Neuronal stem cell (in vitro differentiated cells): ENCODE measurements at regions not wholly inside any gene's neighbourhood (a gene's known extent, or its start where the extent isn't known, plus 50 kb on each side); places are given as distances from the start of the nearest gene placed in this dataset.

ENCODE experiments used
- DNase-seq: peaks from one replicate; pipeline ENCODE4 v3.0.0-alpha.2; 2013; ENCODE audit warnings: low spot score
- H2AFZ ChIP-seq: one replicate; pipeline ENCODE4 v1.6.1; 2013; ENCODE audit warnings: mild to moderate bottlenecking, low read length, inconsistent platforms
- H2AK5ac ChIP-seq: 2 replicates; pipeline ENCODE4 v1.6.1; 2013; ENCODE audit warnings: low read depth, mild to moderate bottlenecking, inconsistent platforms, low read length, moderate library complexity, mixed read lengths
- H2BK120ac ChIP-seq: 2 replicates; pipeline ENCODE4 v1.6.1; 2013; ENCODE audit warnings: low read depth, mild to moderate bottlenecking, inconsistent platforms, low read length, moderate library complexity, mixed read lengths
- H2BK12ac ChIP-seq: one replicate; pipeline ENCODE4 v1.6.1; 2013; ENCODE audit warnings: low read length, inconsistent platforms
- H2BK15ac ChIP-seq: 2 replicates; pipeline ENCODE4 v1.6.1; 2013; ENCODE audit warnings: mild to moderate bottlenecking, low read length, inconsistent platforms, mixed read lengths
- H2BK5ac ChIP-seq: one replicate; pipeline ENCODE4 v1.6.1; 2013; ENCODE audit warnings: inconsistent platforms, mild to moderate bottlenecking, low read length, moderate library complexity
- H3K14ac ChIP-seq: one replicate; pipeline ENCODE4 v1.6.1; 2013; ENCODE audit warnings: low read length, inconsistent platforms
- H3K18ac ChIP-seq: 2 replicates; pipeline ENCODE4 v1.6.1; 2013; ENCODE audit warnings: low read length, inconsistent platforms
- H3K23ac ChIP-seq: 2 replicates; pipeline ENCODE4 v1.6.1; 2013; ENCODE audit warnings: low read depth, mild to moderate bottlenecking, mixed read lengths, low read length, inconsistent platforms; ENCODE audit not compliant: poor library complexity
- H3K27ac ChIP-seq: replicated peaks from 3 replicates; pipeline ENCODE4 v1.5.1; 2013; ENCODE audit warnings: low read length, inconsistent platforms
- H3K27me3 ChIP-seq, 3 experiments: 2 replicates each; pipeline ENCODE4 v1.6.1; 2013; ENCODE audit warnings: low read length in 3 of 3, mild to moderate bottlenecking in 2 of 3, inconsistent platforms in 1 of 3, low read depth in 1 of 3, mixed read lengths in 1 of 3, moderate library complexity in 1 of 3; ENCODE audit not compliant: control insufficient read depth in 3 of 3, insufficient read depth in 3 of 3
- H3K36me3 ChIP-seq, 2 donors: replicated peaks in 1 of 2; 2 replicates each; pipeline ENCODE4 v1.6.1; 2013; ENCODE audit warnings: low read length in 2 of 2; ENCODE audit not compliant: control insufficient read depth in 2 of 2, insufficient read depth in 2 of 2
- H3K4ac ChIP-seq: 2 replicates; pipeline ENCODE4 v1.6.1; 2013; ENCODE audit warnings: inconsistent platforms, mild to moderate bottlenecking, low read length, moderate library complexity
- H3K4me1 ChIP-seq, 2 donors: 1 replicate in 1 of 2; 2 replicates in 1 of 2; pipeline ENCODE4 v1.6.1; 2013; ENCODE audit warnings: low read length in 2 of 2, low read depth in 1 of 2; ENCODE audit not compliant: control insufficient read depth in 2 of 2, insufficient read depth in 1 of 2
- H3K4me2 ChIP-seq: one replicate; pipeline ENCODE4 v1.6.1; 2013; ENCODE audit warnings: mild to moderate bottlenecking, low read length, inconsistent platforms; ENCODE audit not compliant: insufficient read depth, poor library complexity, severe bottlenecking
- H3K4me3 ChIP-seq, 2 donors: 2 replicates each; pipeline ENCODE4 v1.5.1; 2013; ENCODE audit warnings: low read length in 2 of 2, mild to moderate bottlenecking in 2 of 2, inconsistent platforms in 1 of 2, moderate library complexity in 1 of 2
- H3K79me1 ChIP-seq: one replicate; pipeline ENCODE4 v1.6.1; 2013; ENCODE audit warnings: low read depth, mild to moderate bottlenecking, inconsistent platforms, low read length, moderate library complexity
- H3K9ac ChIP-seq: one replicate; pipeline ENCODE4 v1.6.1; 2013; ENCODE audit warnings: mild to moderate bottlenecking, low read depth, low read length, inconsistent platforms; ENCODE audit not compliant: poor library complexity
- H3K9me3 ChIP-seq, 2 donors: replicated peaks in 1 of 2; 2 replicates each; pipeline versions ENCODE3 to v1.6.1; 2013; ENCODE audit warnings: low read length in 2 of 2, mild to moderate bottlenecking in 2 of 2, inconsistent platforms in 1 of 2, low read depth in 1 of 2, mixed read lengths in 1 of 2, moderate library complexity in 1 of 2; ENCODE audit not compliant: control insufficient read depth in 2 of 2, insufficient read depth in 1 of 2
- H4K8ac ChIP-seq: one replicate; pipeline ENCODE4 v1.6.1; 2013; ENCODE audit warnings: low read depth, mild to moderate bottlenecking, inconsistent platforms, low read length, moderate library complexity
- H4K91ac ChIP-seq: one replicate; pipeline ENCODE4 v1.6.1; 2013; ENCODE audit warnings: low read length, low read depth, mild to moderate bottlenecking, inconsistent platforms; ENCODE audit not compliant: poor library complexity
- WGBS, 2 donors: extraction: QIAGEN DNeasy Blood & Tissue Kit; methylation state at CpG; one replicate each; pipeline ENCODE4 v1.1.7; 2013; ENCODE audit warnings: missing lambda C conversion rate in 2 of 2, mixed read lengths in 1 of 2; ENCODE audit not compliant: insufficient read length in 2 of 2, insufficient replicate concordance in 1 of 2; ENCODE audit errors: extremely low coverage in 2 of 2; 5-methylcytosine and 5-hydroxymethylcytosine counted together

- no peak for DNase-seq
- no peak overlapping the region for H4K91ac ChIP-seq
- no peak overlapping the region for H2BK5ac ChIP-seq
- H2AFZ ChIP-seq, result no peak overlapping the region
- no peaks in the 10 kb centered on the region for H3K36me3 ChIP-seq
- WGBS, 2 donors, result 100% methylated on average over 1 of the region's 5 CpGs; no CpG with 5 or more reads in 1 of the 2 donors
- H3K14ac ChIP-seq, result no peak overlapping the region
- H3K4me3 ChIP-seq, result no peak overlapping the region
- H3K9ac ChIP-seq, result no peak overlapping the region
- H3K18ac ChIP-seq, result no peak overlapping the region
- H3K27me3 ChIP-seq, result no peaks in the 10 kb centered on the region
- no peaks in the 10 kb centered on the region for H3K9me3 ChIP-seq
- no peak overlapping the region for H3K23ac ChIP-seq
- H2BK120ac ChIP-seq, result no peak overlapping the region
- no peak overlapping the region for H2BK12ac ChIP-seq
- H2AK5ac ChIP-seq, result no peak overlapping the region
- H3K4me1 ChIP-seq, result peaks cover 0 to 4% of the 10 kb centered on the region in 2 donors
- H2BK15ac ChIP-seq, result no peak overlapping the region
- H3K4me2 ChIP-seq, result no peak overlapping the region
- no peak overlapping the region for H3K27ac ChIP-seq
- H3K4ac ChIP-seq, result no peak overlapping the region
- no peaks in the 10 kb centered on the region for H3K79me1 ChIP-seq
- H4K8ac ChIP-seq, result no peak overlapping the region
Observed at GRCh38 chr1:209405183-209405814, 178.2 kb upstream of the CAMK1G start.

GRCh38 chr1:209406168-209406567, 177.3 kb upstream of the CAMK1G start:
- H3K79me1 ChIP-seq, result no peaks in the 10 kb centered on the region
- H3K9me3 ChIP-seq, result no peaks in the 10 kb centered on the region
- no peak overlapping the region for H3K4me3 ChIP-seq
- H4K8ac ChIP-seq, result no peak overlapping the region
- no peak overlapping the region for H3K4me2 ChIP-seq
- no peaks in the 10 kb centered on the region for H3K36me3 ChIP-seq
- no peak overlapping the region for H3K14ac ChIP-seq
- no peak overlapping the region for H2BK120ac ChIP-seq
- H3K4me1 ChIP-seq, result peaks cover 0 to 4% of the 10 kb centered on the region in 2 donors
- H2BK5ac ChIP-seq, result no peak overlapping the region
- no peak overlapping the region for H4K91ac ChIP-seq
- H3K23ac ChIP-seq, result no peak overlapping the region
- no peak overlapping the region for H3K9ac ChIP-seq
- DNase-seq, result no peak
- no peak overlapping the region for H2BK15ac ChIP-seq
- no peak overlapping the region for H2BK12ac ChIP-seq
- no peak overlapping the region for H3K18ac ChIP-seq
- H2AK5ac ChIP-seq, result no peak overlapping the region
- no peak overlapping the region for H3K4ac ChIP-seq
- H3K27me3 ChIP-seq, result no peaks in the 10 kb centered on the region
- no peak overlapping the region for H3K27ac ChIP-seq
- no CpG with 5 or more reads among the region's 3 CpGs for WGBS, 2 donors
- H2AFZ ChIP-seq, result no peak overlapping the region

- Histone ChIP-seq H3K18ac (no peak overlapping the region), H3K27me3 (no peaks in the 10 kb centered on the region), H2AFZ (no peak overlapping the region), H3K9me3 (no peaks in the 10 kb centered on the region), H2AK5ac (no peak overlapping the region), H2BK15ac (no peak overlapping the region), H3K23ac (no peak overlapping the region), H3K79me1 (no peaks in the 10 kb centered on the region), H3K4ac (no peak overlapping the region), H2BK5ac (no peak overlapping the region), H4K91ac (no peak overlapping the region), H3K9ac (no peak overlapping the region), H3K27ac (no peak overlapping the region), H2BK120ac (no peak overlapping the region), H3K36me3 (no peaks in the 10 kb centered on the region), H3K4me1 (peaks cover 0 to 6% of the 10 kb centered on the region in 2 donors), H2BK12ac (no peak overlapping the region), H3K4me3 (no peak overlapping the region), H4K8ac (no peak overlapping the region), H3K14ac (no peak overlapping the region), H3K4me2 (no peak overlapping the region)
- no peak for DNase-seq
- no CpG with 5 or more reads among the region's 2 CpGs for WGBS, 2 donors
Observed at GRCh38 chr1:209406595-209406994, 176.9 kb upstream of the CAMK1G start.

GRCh38 chr1:209409780-209410179, 173.7 kb upstream of the CAMK1G start:
- no peak overlapping the region for H2BK15ac ChIP-seq
- no peak overlapping the region for H3K4ac ChIP-seq
- H2BK12ac ChIP-seq, result no peak overlapping the region
- no peak overlapping the region for H4K8ac ChIP-seq
- H3K18ac ChIP-seq, result no peak overlapping the region
- no peak overlapping the region for H3K4me2 ChIP-seq
- H3K9ac ChIP-seq, result no peak overlapping the region
- H3K4me1 ChIP-seq, result peaks cover 0 to 2% of the 10 kb centered on the region in 2 donors
- no peaks in the 10 kb centered on the region for H3K27me3 ChIP-seq
- H2BK5ac ChIP-seq, result no peak overlapping the region
- H2AFZ ChIP-seq, result no peak overlapping the region
- no peak overlapping the region for H3K14ac ChIP-seq
- no peak for DNase-seq
- H3K79me1 ChIP-seq, result no peaks in the 10 kb centered on the region
- WGBS, 2 donors, result no CpG with 5 or more reads among the region's 2 CpGs
- no peaks in the 10 kb centered on the region for H3K9me3 ChIP-seq
- H4K91ac ChIP-seq, result no peak overlapping the region
- no peak overlapping the region for H2AK5ac ChIP-seq
- H2BK120ac ChIP-seq, result no peak overlapping the region
- H3K23ac ChIP-seq, result no peak overlapping the region
- no peak overlapping the region for H3K27ac ChIP-seq
- no peak overlapping the region for H3K4me3 ChIP-seq
- H3K36me3 ChIP-seq, result no peaks in the 10 kb centered on the region
